GM18502 (cell line): ENCODE measurements at regions not wholly inside any gene's neighbourhood (a gene's known extent, or its start where the extent isn't known, plus 50 kb on each side); places are given as distances from the start of the nearest gene placed in this dataset.
A peak's percentile ranks its signal among the peaks of the same experiment; 100 is the strongest.

ENCODE experiments used
- ATAC-seq: cut with Tn5 transposase; IDR thresholded peaks from one replicate; pipeline ENCODE4 v1.9.1; 2021; ENCODE audit warnings: mild to moderate bottlenecking; ENCODE audit not compliant: unreplicated experiment, poor library complexity

DNA sequence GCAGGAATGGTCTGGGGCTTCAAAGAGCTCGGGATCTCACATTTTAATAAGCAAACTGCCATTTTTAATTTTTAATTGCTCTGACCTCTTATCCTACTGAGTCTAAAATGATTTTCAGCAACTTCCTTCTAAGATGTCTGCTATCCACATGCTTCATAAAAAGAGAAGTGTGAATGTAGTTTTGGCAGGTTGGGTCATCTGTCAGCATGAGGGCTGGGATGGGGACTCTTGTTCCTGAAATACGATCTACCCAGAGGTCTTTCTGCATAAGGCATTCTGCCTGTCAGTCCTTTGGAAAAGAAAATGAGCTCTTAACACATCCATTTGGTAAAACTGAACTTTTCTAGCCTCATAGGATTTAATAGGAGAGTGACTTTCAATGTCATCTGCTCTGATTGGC lies 252.8 kb upstream of the APCDD1 start:
- ATAC-seq = no peak

- ATAC-seq = no peak
These were observed 251.6 kb upstream of the APCDD1 start for GRCh38 chr18:10202845-10203321.

DNA sequence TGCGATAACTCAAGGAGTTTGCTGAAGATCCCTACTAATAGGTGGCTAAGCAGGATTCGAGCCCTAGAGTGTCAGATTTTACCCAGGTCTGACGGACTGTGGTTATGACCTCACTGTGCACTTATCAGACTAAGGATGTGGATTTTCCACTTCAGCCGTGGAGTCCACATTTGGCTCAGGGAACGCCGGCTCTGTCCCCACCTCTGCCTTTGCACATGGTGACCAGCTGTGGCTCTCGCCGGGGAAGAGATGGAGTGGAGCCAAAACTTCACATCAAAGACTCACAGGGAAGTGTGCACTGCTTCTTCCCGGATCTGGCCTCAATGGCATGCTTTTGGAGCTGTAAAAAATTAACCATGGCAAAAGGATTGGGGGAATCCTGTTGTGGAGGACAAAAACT lies 249.3 kb upstream of the APCDD1 start:
- ATAC-seq = no peak

DNA sequence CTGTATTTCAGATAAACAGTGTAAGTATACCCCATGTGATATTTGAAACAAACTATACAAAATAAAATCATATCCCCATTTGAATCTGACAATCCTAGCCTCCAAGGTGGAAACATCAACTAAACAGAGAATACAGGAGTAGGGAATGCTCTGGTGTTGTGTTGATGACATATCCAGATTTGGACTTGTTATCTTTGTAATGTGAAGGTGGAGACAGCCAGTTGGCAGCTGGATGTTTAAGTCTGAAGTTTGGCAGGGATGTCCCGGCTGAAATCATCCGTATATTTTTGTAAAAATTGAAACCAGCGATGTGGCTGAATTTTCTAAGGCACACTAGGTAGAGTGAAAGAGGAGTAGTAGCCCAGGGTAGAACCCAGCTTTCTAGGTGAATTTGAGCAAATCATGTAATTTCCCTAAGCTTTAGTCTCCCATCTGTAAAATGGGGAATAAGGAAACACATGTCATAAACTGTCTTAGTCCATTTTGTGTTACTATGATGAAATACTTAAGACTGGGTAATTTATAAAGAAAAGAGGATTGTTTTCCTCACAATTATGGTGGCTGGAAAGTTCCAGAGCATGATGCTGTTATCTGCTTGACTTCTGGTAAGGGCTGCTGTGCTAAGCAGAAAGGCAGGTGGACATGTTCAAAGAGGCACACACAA lies 246.6 kb upstream of the APCDD1 start:
- ATAC-seq = no peak

GRCh38 chr18:10209302-10209701 lies 245.1 kb upstream of the APCDD1 start:
- ATAC-seq = no peak

DNA sequence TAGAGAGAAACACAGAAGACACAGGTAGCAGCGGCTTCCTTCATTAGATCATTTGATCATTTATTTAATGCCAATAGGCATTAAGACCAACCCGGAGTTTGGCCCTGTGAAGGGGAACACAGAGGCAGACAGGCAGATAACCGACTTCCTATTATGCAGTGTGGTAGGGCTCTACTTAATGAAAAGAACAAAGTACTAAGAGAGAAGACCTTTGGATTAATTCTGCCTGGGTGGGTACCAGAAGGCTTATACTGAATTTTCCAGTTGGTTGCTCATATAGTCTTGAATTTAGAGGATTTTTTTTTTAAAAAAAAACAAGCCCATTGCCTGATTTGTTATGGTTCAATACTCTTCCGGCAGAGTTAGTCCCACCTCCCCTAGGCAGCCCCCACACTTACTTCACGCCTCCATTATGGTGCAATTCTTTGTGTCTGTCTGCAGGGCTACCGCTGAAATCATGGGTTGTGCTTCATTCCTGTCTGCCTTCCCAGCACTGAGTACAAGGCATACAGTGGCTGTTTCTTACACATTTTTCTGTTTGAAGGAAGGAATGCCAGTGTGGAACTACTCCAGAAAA lies 244.3 kb upstream of the APCDD1 start:
- no peak for ATAC-seq

DNA sequence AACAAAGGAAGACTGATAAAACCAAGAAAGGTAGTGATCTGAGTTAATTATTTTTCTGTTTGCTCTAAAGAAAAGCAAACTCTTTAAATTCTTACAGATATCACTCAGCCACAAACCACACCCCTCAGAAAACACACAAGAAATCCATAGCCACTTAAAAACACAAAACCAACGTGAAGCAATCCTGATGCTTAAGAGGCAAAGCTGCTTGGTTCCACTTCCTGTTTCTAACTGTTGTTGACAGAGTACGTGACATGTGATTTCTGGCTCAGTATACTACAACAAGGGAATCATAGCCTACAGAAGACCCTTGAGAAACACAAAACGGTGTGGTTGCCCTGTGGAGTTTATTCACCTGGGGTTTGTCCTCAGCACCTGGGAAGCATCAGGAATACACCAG lies 240.9 kb upstream of the APCDD1 start:
- ATAC-seq = peak; percentile 94

- no peak for ATAC-seq
These were observed 239.0 kb upstream of the APCDD1 start for GRCh38 chr18:10215446-10215845.

GRCh38 chr18:10216791-10217190 lies 237.6 kb upstream of the APCDD1 start:
- ATAC-seq = no peak

DNA sequence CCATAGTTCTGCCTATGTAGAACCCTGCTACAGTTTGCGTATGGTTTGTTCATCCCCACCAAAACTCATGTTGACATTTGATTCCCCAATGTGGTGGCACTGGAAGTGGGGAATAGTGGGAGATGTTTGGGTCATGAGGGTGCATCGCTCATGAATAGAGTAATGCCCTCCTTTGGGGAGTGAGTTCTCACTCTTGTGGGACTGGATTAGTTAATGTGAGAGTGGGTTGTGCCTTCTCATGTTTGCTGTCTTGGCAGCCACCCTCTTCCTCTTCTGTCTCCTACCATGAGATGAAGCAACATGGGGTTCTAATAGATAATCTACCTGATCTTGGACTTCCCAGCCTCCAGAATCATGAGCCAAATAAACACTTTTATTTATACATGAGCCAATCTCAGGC lies 237.2 kb upstream of the APCDD1 start:
- ATAC-seq = no peak

- ATAC-seq = no peak
These were observed 229.1 kb upstream of the APCDD1 start for GRCh38 chr18:10225300-10225699.

DNA sequence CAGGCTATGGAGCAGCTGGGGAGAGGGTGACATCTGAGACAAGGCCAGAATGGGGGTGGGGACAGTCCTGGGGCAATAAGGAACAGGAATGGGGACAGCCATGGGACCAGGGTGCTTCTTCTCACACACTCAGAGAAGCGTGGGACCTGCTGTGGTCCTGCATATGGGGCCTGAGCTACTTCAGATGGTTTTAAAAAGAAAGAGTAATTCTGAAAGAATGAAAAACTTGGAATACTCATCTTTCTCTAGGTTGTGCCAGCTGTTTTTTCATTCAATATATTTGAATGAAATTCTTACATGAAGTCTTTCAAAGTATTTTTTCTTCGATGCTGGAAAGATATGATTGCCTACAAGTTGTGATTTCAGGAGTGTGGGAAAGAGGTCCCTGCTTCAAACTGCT lies 227.5 kb upstream of the APCDD1 start:
- ATAC-seq = no peak

DNA sequence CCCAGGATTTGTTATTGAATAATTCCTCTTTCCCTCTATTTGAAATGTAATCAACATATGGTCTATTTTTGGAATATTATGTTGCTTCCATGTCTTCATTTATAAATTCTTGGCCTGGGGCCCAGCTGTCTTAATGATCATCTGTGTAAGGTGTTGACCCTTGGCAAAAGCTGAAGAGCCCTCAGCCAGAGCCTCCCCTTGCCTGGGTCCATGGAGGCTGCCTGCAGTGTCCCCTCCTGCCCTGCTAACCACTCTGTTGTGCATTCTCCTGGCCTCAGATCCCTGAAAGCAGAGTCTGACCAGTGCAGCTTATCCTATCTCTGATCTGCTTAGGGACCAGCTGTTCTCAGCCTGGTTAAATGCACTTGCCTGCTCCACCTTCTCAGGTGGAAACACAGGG lies 226.1 kb upstream of the APCDD1 start:
- ATAC-seq = no peak

GRCh38 chr18:10229458-10229857 lies 225.0 kb upstream of the APCDD1 start:
- ATAC-seq = no peak

GRCh38 chr18:10230072-10230471 lies 224.4 kb upstream of the APCDD1 start:
- no peak for ATAC-seq

GRCh38 chr18:10231220-10231619 lies 223.2 kb upstream of the APCDD1 start:
- ATAC-seq = no peak

DNA sequence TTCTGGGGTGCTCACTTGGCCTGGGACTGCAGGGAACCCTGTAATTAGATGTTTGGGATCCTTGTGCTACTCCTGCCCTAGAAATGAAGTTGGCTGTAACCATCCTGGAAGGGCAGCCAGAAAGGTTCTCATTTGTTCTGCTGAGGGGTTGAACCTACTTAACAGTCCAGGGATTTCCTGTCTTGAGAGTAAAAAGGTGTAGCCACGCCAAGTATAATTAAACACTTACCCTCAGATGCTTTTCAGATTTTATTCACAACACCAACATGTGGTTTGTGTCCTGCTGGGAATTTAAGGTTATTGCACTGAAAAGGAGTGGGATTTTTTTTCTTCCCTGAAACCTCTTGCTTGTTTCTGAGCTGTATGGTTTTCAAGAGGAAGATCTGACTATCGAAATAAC lies 222.4 kb upstream of the APCDD1 start:
- no peak for ATAC-seq

GRCh38 chr18:10233082-10233875 lies 221.2 kb upstream of the APCDD1 start:
- no peak for ATAC-seq

DNA sequence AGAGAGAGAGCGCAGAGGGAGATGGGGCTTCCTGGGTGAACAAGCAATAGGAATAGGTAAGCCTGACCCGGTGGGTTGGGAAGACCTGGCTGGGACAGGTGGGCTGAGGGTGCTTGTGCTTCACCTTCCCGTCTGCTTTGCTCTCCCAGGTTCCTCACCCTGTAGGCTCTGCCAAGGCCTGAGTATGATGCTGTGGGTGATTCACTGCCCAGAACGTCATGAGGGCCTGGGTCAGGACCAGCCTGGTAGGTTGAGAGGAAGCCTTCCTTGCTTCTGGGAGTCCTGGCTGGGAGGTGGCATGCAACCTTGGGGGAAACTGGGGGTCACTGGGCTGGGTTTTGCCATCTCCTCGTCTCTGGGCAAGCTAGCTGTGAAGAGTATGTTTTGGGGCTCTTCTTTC lies 220.2 kb upstream of the APCDD1 start:
- no peak for ATAC-seq

GRCh38 chr18:10234912-10235660 lies 219.3 kb upstream of the APCDD1 start:
- no peak for ATAC-seq

DNA sequence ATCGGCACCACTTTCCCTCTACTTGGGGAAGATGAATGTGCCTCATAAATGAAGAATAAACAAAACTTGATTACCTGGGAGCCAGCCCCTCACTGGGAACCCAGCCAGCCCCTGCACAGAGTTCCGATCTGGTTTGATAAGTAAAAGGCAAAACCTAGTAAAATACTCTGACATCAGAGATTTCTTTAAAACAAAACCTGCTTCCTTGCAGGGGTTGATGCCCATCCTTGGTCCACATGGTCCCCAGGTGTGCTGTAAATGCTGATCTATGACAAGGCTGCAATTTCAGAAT lies 218.8 kb upstream of the APCDD1 start:
- no peak for ATAC-seq
